Natural killer cell (primary cell): ENCODE measurements at regions not wholly inside any gene's neighbourhood (a gene's known extent, or its start where the extent isn't known, plus 50 kb on each side); places are given as distances from the start of the nearest gene placed in this dataset.

Experiments used
- ATAC-seq, 3 donors: fragments of 150-1000 bp in 2 of 3; fragments of 200-7000 bp in 1 of 3; cut with Tn5 transposase; 1 replicate in 1 of 3; 2 replicates in 2 of 3; pipeline ENCODE4 v1.10.0; 2021; ENCODE audit warnings: mild to moderate bottlenecking in 2 of 3, moderate library complexity in 2 of 3
- DNase-seq, 2 donors: peaks; one replicate each; pipeline versions ENCODE4 v3.0.0 to v3.0.0-alpha.2; 2013 to 2021; ENCODE audit warnings: mixed read lengths in 1 of 2
- H3K27ac ChIP-seq: one replicate; pipeline ENCODE4 v1.5.1; 2013; ENCODE audit warnings: mild to moderate bottlenecking, low read length
- H3K27me3 ChIP-seq: one replicate; pipeline ENCODE4 v1.6.1; 2013; ENCODE audit warnings: low read length; ENCODE audit not compliant: control insufficient read depth, insufficient read depth
- H3K36me3 ChIP-seq: one replicate; pipeline ENCODE4 v1.6.1; 2013; ENCODE audit warnings: low read length; ENCODE audit not compliant: control insufficient read depth, insufficient read depth
- H3K4me1 ChIP-seq: one replicate; pipeline ENCODE4 v1.6.1; 2013; ENCODE audit warnings: low read length; ENCODE audit not compliant: control insufficient read depth, insufficient read depth
- H3K4me3 ChIP-seq: one replicate; pipeline ENCODE4 v1.5.1; 2013; ENCODE audit warnings: low read length
- H3K9me3 ChIP-seq: one replicate; pipeline ENCODE4 v1.6.1; 2013; ENCODE audit warnings: low read length; ENCODE audit not compliant: control insufficient read depth, insufficient read depth
- H3K27ac Mint-ChIP-seq, 2 donors: one replicate each; pipeline ENCODE4 v1.8.0; 2022; ENCODE audit warnings: mild to moderate bottlenecking in 2 of 2, mixed read lengths in 2 of 2, moderate library complexity in 1 of 2
- H3K27me3 Mint-ChIP-seq, 2 donors: one replicate each; pipeline ENCODE4 v1.8.0; 2022; ENCODE audit warnings: low read depth in 2 of 2, mixed read lengths in 2 of 2
- H3K36me3 Mint-ChIP-seq: one replicate; pipeline ENCODE4 v1.8.0; 2022; ENCODE audit warnings: mixed read lengths
- H3K4me1 Mint-ChIP-seq, 2 donors: one replicate each; pipeline ENCODE4 v1.8.0; 2022; ENCODE audit warnings: mixed read lengths in 2 of 2
- H3K4me3 Mint-ChIP-seq: one replicate; pipeline ENCODE4 v1.8.0; 2022; ENCODE audit warnings: mild to moderate bottlenecking, moderate library complexity, mixed read lengths
- H3K9me3 Mint-ChIP-seq, 2 donors: one replicate each; pipeline ENCODE4 v1.8.0; 2022; ENCODE audit warnings: mixed read lengths in 2 of 2
- CTCF ChIP-seq: fragments of 200-600 bp; IDR thresholded peaks from one replicate; pipeline ENCODE4 v1.8.0; 2022; ENCODE audit warnings: antibody characterized with exemption
- WGBS: methylation state at CpG from one replicate; pipeline ENCODE4 v1.1.7; 2013; ENCODE audit warnings: missing lambda C conversion rate; ENCODE audit not compliant: insufficient coverage; 5-methylcytosine and 5-hydroxymethylcytosine counted together
- intact Hi-C: fragments of 100-400 bp; cut with micrococcal nuclease; formaldehyde crosslinking; loops from one replicate; pipeline ENCODE4 v1.14.2; 2022

- Histone ChIP-seq H3K4me3 (no peak overlapping the region), H3K36me3 (no peaks in the 10 kb centered on the region), H3K4me1 (no peaks in the 10 kb centered on the region), H3K9me3 (no peaks in the 10 kb centered on the region), H3K27me3 (peaks cover 2% of the 10 kb centered on the region), H3K27ac (no peak overlapping the region)
- no peak for ATAC-seq
- TF ChIP-seq CTCF = no peak
- H3K27ac Mint-ChIP-seq = no peak overlapping the region
- intact Hi-C loops = no loop called here
- peaks cover 7 to 30% of the 10 kb centered on the region in 2 donors for H3K27me3 Mint-ChIP-seq
- H3K36me3 Mint-ChIP-seq = no peaks in the 10 kb centered on the region
- no peak overlapping the region for H3K4me3 Mint-ChIP-seq
- no peaks in the 10 kb centered on the region for H3K4me1 Mint-ChIP-seq
- no peak for DNase-seq
- 93% methylated on average over 14 of the region's 14 CpGs for WGBS
- no peaks in the 10 kb centered on the region for H3K9me3 Mint-ChIP-seq
These were observed 54.7 kb upstream of the FOXF1 start for GRCh38 chr16:86455640-86456039.

- Mint-ChIP-seq H3K4me3 (no peak overlapping the region), H3K27me3 (peaks cover 7 to 27% of the 10 kb centered on the region in 2 donors), H3K4me1 (no peaks in the 10 kb centered on the region), H3K36me3 (no peaks in the 10 kb centered on the region), H3K27ac (no peak overlapping the region), H3K9me3 (no peaks in the 10 kb centered on the region)
- Histone ChIP-seq H3K27ac (no peak overlapping the region), H3K36me3 (no peaks in the 10 kb centered on the region), H3K4me1 (no peaks in the 10 kb centered on the region), H3K4me3 (no peak overlapping the region), H3K27me3 (peaks cover 2% of the 10 kb centered on the region), H3K9me3 (no peaks in the 10 kb centered on the region)
- DNase-seq = no peak
- ATAC-seq = no peak
- no peak for TF ChIP-seq CTCF
- 64% methylated on average over 11 of the region's 11 CpGs for WGBS
- intact Hi-C loops = no loop called here
These were observed 52.7 kb upstream of the FOXF1 start for GRCh38 chr16:86457501-86458148.

GRCh38 chr16:86458149-86458777, 52.1 kb upstream of the FOXF1 start:
- no peak overlapping the region for H3K27ac Mint-ChIP-seq
- H3K36me3 Mint-ChIP-seq = no peaks in the 10 kb centered on the region
- no peaks in the 10 kb centered on the region for H3K9me3 Mint-ChIP-seq
- Histone ChIP-seq H3K36me3 (no peaks in the 10 kb centered on the region), H3K9me3 (no peaks in the 10 kb centered on the region), H3K27ac (no peak overlapping the region), H3K4me3 (no peak overlapping the region), H3K4me1 (no peaks in the 10 kb centered on the region), H3K27me3 (peaks cover 2% of the 10 kb centered on the region)
- intact Hi-C loops = no loop called here
- 60% methylated on average over 6 of the region's 7 CpGs for WGBS
- TF ChIP-seq CTCF = no peak
- peaks cover 7 to 24% of the 10 kb centered on the region in 2 donors for H3K27me3 Mint-ChIP-seq
- no peak overlapping the region for H3K4me3 Mint-ChIP-seq
- DNase-seq (no peak), ATAC-seq (no peak)
- no peaks in the 10 kb centered on the region for H3K4me1 Mint-ChIP-seq

- intact Hi-C loops = no loop called here
- no peak overlapping the region for H3K27ac ChIP-seq
- no peaks in the 10 kb centered on the region for H3K36me3 ChIP-seq
- H3K36me3 Mint-ChIP-seq = no peaks in the 10 kb centered on the region
- WGBS = 80% methylated on average over 13 of the region's 13 CpGs
- H3K4me3 Mint-ChIP-seq = no peak overlapping the region
- H3K27me3 Mint-ChIP-seq = peaks cover 0 to 21% of the 10 kb centered on the region in 2 donors
- H3K9me3 Mint-ChIP-seq = peaks cover 4% of the 10 kb centered on the region in 2 donors
- no peak for ATAC-seq
- no peak for DNase-seq
- no peaks in the 10 kb centered on the region for H3K4me1 ChIP-seq
- H3K27ac Mint-ChIP-seq = no peak overlapping the region
- TF ChIP-seq CTCF = no peak
- peaks cover 2% of the 10 kb centered on the region for H3K27me3 ChIP-seq
- no peak overlapping the region for H3K4me3 ChIP-seq
- no peaks in the 10 kb centered on the region for H3K9me3 ChIP-seq
- H3K4me1 Mint-ChIP-seq = no peaks in the 10 kb centered on the region
These were observed 51.1 kb upstream of the FOXF1 start for GRCh38 chr16:86459266-86459665.
